H1 (cell line): ENCODE measurements at regions not wholly inside any gene's neighbourhood (a gene's known extent, or its start where the extent isn't known, plus 50 kb on each side); places are given as distances from the start of the nearest gene placed in this dataset.

Experiments
- CTCF ChIA-PET: fragments of 300-600 bp; sonication (Branson Sonifier 250); formaldehyde crosslinking; loops from one replicate; lab custom pipeline; 2021; ENCODE audit not compliant: partially characterized antibody; lab: Charles Lee
- POLR2A ChIA-PET: fragments of 300-600 bp; sonication (Branson Sonifier 250); formaldehyde crosslinking; loops from one replicate; lab custom pipeline; 2021; ENCODE audit warnings: inconsistent platforms; ENCODE audit not compliant: partially characterized antibody; lab: Charles Lee
- DNase-seq, 2 experiments: peaks; one replicate each; pipeline versions ENCODE4 v3.0.0 to v3.0.0-alpha.2; 2010 to 2022; ENCODE audit warnings: low spot score in 2 of 2, low read depth in 1 of 2, mixed read lengths in 1 of 2
- FAIRE-seq: peaks from 2 replicates; lab custom pipeline; 2011; peaks lifted over from hg19 to GRCh38; lab: Jason Lieb, UNC
- H2AFZ ChIP-seq: 2 replicates; pipeline ENCODE4 v1.8.1; 2012; ENCODE audit warnings: low read length, inconsistent platforms
- H2AK5ac ChIP-seq: 2 replicates; pipeline ENCODE4 v1.6.1; 2013; ENCODE audit warnings: low read depth, low read length
- H2BK120ac ChIP-seq: replicated peaks from 2 replicates; pipeline ENCODE3; 2013; ENCODE audit warnings: low read depth, low read length, inconsistent platforms
- H2BK12ac ChIP-seq: 2 replicates; pipeline ENCODE4 v1.6.1; 2013; ENCODE audit warnings: low read depth, low read length
- H2BK15ac ChIP-seq: 2 replicates; pipeline ENCODE4 v1.6.1; 2013; ENCODE audit warnings: low read length
- H2BK20ac ChIP-seq: 2 replicates; pipeline ENCODE4 v1.6.1; 2013; ENCODE audit warnings: low read length
- H2BK5ac ChIP-seq: 2 replicates; pipeline ENCODE4 v1.6.1; 2013; ENCODE audit warnings: low read depth, low read length
- H3K14ac ChIP-seq: 2 replicates; pipeline ENCODE4 v1.6.1; 2013; ENCODE audit warnings: inconsistent platforms; ENCODE audit not compliant: insufficient read length
- H3K18ac ChIP-seq: 2 replicates; pipeline ENCODE4 v1.6.1; 2013; ENCODE audit warnings: low read length; ENCODE audit errors: extremely low read depth
- H3K23ac ChIP-seq: 2 replicates; pipeline ENCODE4 v1.6.1; 2013; ENCODE audit warnings: inconsistent platforms; ENCODE audit not compliant: insufficient read length
- H3K23me2 ChIP-seq: 2 replicates; pipeline ENCODE4 v1.6.1; 2013; ENCODE audit warnings: low read depth, low read length
- H3K27ac ChIP-seq: 2 replicates; pipeline ENCODE4 v1.6.1; 2011; ENCODE audit warnings: low read depth, low read length, inconsistent platforms
- H3K27me3 ChIP-seq, 4 experiments: replicated peaks in 1 of 4; 1 replicate in 1 of 4; 2 replicates in 3 of 4; pipeline versions ENCODE4 v1.6.1 to v1.8.1; 2011 to 2013; ENCODE audit warnings: low read length in 3 of 4, mild to moderate bottlenecking in 3 of 4, inconsistent platforms in 2 of 4, mixed read lengths in 2 of 4, moderate library complexity in 1 of 4; ENCODE audit not compliant: control insufficient read depth in 3 of 4, insufficient read depth in 3 of 4; ENCODE audit errors: extremely low read depth in 1 of 4
- H3K36me3 ChIP-seq, 4 experiments: 2 replicates each; pipeline versions ENCODE4 v1.6.1 to v1.8.1; 2011 to 2013; ENCODE audit warnings: mild to moderate bottlenecking in 4 of 4, low read length in 3 of 4, moderate library complexity in 2 of 4, control low read depth in 1 of 4, inconsistent platforms in 1 of 4; ENCODE audit not compliant: insufficient read depth in 4 of 4, control insufficient read depth in 2 of 4
- H3K4ac ChIP-seq: replicated peaks from 2 replicates; pipeline ENCODE3; 2013; ENCODE audit warnings: low read length, low read depth, mixed read lengths, inconsistent platforms; ENCODE audit not compliant: insufficient read length
- H3K4me1 ChIP-seq, 4 experiments: replicated peaks in 1 of 4; 1 replicate in 1 of 4; 2 replicates in 3 of 4; pipeline versions ENCODE4 v1.6.1 to v1.8.1; 2011 to 2013; ENCODE audit warnings: low read length in 3 of 4, inconsistent platforms in 2 of 4, mixed read lengths in 1 of 4; ENCODE audit not compliant: insufficient read depth in 4 of 4, control insufficient read depth in 3 of 4
- H3K4me2 ChIP-seq, 2 experiments: 2 replicates each; pipeline versions ENCODE4 v1.6.1 to v1.8.1; 2011 to 2013; ENCODE audit warnings: low read depth in 2 of 2, low read length in 2 of 2, control low read depth in 1 of 2, inconsistent platforms in 1 of 2, mild to moderate bottlenecking in 1 of 2; ENCODE audit not compliant: insufficient read depth in 1 of 2
- H3K4me3 ChIP-seq, 4 experiments: fragments of 200-600, 300-600 bp in 1 of 4; sonication (generic), shearing (Covaris generic), sonication (Bioruptor Twin) in 1 of 4; 2 replicates each; pipeline versions ENCODE4 v1.5.1 to v1.8.1; 2011 to 2016; ENCODE audit warnings: low read length in 4 of 4, low read depth in 3 of 4, control low read depth in 2 of 4, inconsistent platforms in 2 of 4, mild to moderate bottlenecking in 2 of 4, mixed read lengths in 1 of 4, moderate library complexity in 1 of 4; ENCODE audit not compliant: insufficient read depth in 2 of 4; ENCODE audit errors: extremely low read depth in 1 of 4
- H3K56ac ChIP-seq: replicated peaks from 2 replicates; pipeline ENCODE3; 2013; ENCODE audit warnings: low read depth, mild to moderate bottlenecking, mixed read lengths, low read length, inconsistent platforms; ENCODE audit not compliant: insufficient read length
- H3K79me1 ChIP-seq: 2 replicates; pipeline ENCODE4 v1.6.1; 2013; ENCODE audit warnings: low read depth, low read length, control low read depth
- H3K79me2 ChIP-seq, 2 experiments: 2 replicates each; pipeline versions ENCODE4 v1.6.1 to v1.8.1; 2012 to 2013; ENCODE audit warnings: low read length in 2 of 2, mild to moderate bottlenecking in 2 of 2, inconsistent platforms in 1 of 2; ENCODE audit not compliant: insufficient read depth in 2 of 2, control insufficient read depth in 1 of 2
- H3K9ac ChIP-seq, 4 experiments: replicated peaks in 1 of 4; 1 replicate in 1 of 4; 2 replicates in 3 of 4; pipeline versions ENCODE4 v1.6.1 to v1.8.1; 2011 to 2013; ENCODE audit warnings: low read depth in 3 of 4, low read length in 3 of 4, control low read depth in 2 of 4, mild to moderate bottlenecking in 2 of 4, moderate library complexity in 2 of 4, inconsistent platforms in 1 of 4; ENCODE audit errors: extremely low read depth in 1 of 4
- H3K9me3 ChIP-seq, 2 experiments: 2 replicates each; pipeline versions ENCODE4 v1.6.1 to v1.8.1; 2012 to 2013; ENCODE audit warnings: mild to moderate bottlenecking in 2 of 2, moderate library complexity in 2 of 2, control low read depth in 1 of 2, inconsistent platforms in 1 of 2, low read depth in 1 of 2, low read length in 1 of 2, mixed read lengths in 1 of 2; ENCODE audit not compliant: insufficient read depth in 2 of 2
- H4K20me1 ChIP-seq, 2 experiments: replicated peaks in 1 of 2; 2 replicates each; pipeline versions ENCODE3 to v1.8.1; 2011 to 2013; ENCODE audit warnings: inconsistent platforms in 2 of 2, low read length in 2 of 2, mild to moderate bottlenecking in 1 of 2; ENCODE audit not compliant: insufficient read depth in 2 of 2, control insufficient read depth in 1 of 2
- H4K5ac ChIP-seq: 2 replicates; pipeline ENCODE4 v1.6.1; 2013; ENCODE audit warnings: low read length, low read depth, mixed read lengths, inconsistent platforms; ENCODE audit not compliant: insufficient read length
- H4K8ac ChIP-seq: 2 replicates; pipeline ENCODE4 v1.8.0; 2013; ENCODE audit warnings: mild to moderate bottlenecking, moderate library complexity, low read length, inconsistent platforms; ENCODE audit not compliant: insufficient read depth; ENCODE audit errors: extremely low read depth
- H4K91ac ChIP-seq: replicated peaks from 2 replicates; pipeline ENCODE3; 2013; ENCODE audit warnings: low read length, mixed read lengths, inconsistent platforms; ENCODE audit not compliant: insufficient read length
- BCL11A ChIP-seq, 2 experiments: IDR thresholded peaks; one replicate each; pipeline ENCODE4 v1.6.1; 2011; ENCODE audit warnings: low read depth in 2 of 2, low read length in 2 of 2, mild to moderate bottlenecking in 2 of 2
- EZH2 ChIP-seq: fragments of 200-600 bp; sonication (generic); IDR thresholded peaks from 2 replicates; pipeline ENCODE4 v1.7.1; 2012; ENCODE audit warnings: low read depth, mild to moderate bottlenecking, moderate library complexity, low read length, inconsistent platforms; ENCODE audit not compliant: severe bottlenecking
- GABPA ChIP-seq: IDR thresholded peaks from 2 replicates; pipeline ENCODE4 v1.6.1; 2011; ENCODE audit warnings: mild to moderate bottlenecking, low read length, moderate library complexity, borderline replicate concordance; ENCODE audit not compliant: insufficient read depth
- GTF2F1 ChIP-seq: IDR thresholded peaks from 2 replicates; pipeline ENCODE4 v1.6.1; 2012; ENCODE audit warnings: low read depth, low read length, improper control_type of control experiment, borderline replicate concordance
- KDM1A ChIP-seq: fragments of 200-600, 300-600 bp; sonication (generic); IDR thresholded peaks from 2 replicates; pipeline ENCODE4 v1.7.1; 2016; ENCODE audit warnings: mild to moderate bottlenecking, low read length, borderline replicate concordance
- KDM4A ChIP-seq: IDR thresholded peaks from one replicate; pipeline ENCODE4 v1.7.1; 2012; ENCODE audit warnings: low read depth, mild to moderate bottlenecking, moderate library complexity, low read length, inconsistent platforms; ENCODE audit not compliant: severe bottlenecking
- SAP30 ChIP-seq: fragments of 300-600 bp; sonication (generic); IDR thresholded peaks from 2 replicates; pipeline ENCODE4 v1.7.1; 2012; ENCODE audit warnings: low read length, moderate library complexity, mild to moderate bottlenecking, inconsistent platforms; ENCODE audit not compliant: insufficient read depth, insufficient replicate concordance
- SIRT6 ChIP-seq: IDR thresholded peaks from one replicate; pipeline ENCODE4 v1.7.1; 2012; ENCODE audit warnings: low read length, inconsistent platforms
- TAF1 ChIP-seq: IDR thresholded peaks from 2 replicates; pipeline ENCODE4 v1.6.1; 2011; ENCODE audit warnings: mild to moderate bottlenecking, low read depth, low read length
- TEAD4 ChIP-seq: IDR thresholded peaks from 2 replicates; pipeline ENCODE4 v1.6.1; 2012; ENCODE audit warnings: low read depth, low read length, inconsistent platforms, mixed read lengths
- WGBS, 2 experiments: shearing (Covaris generic) in 1 of 2; methylation state at CpG; one replicate each; pipeline versions ENCODE4 v1.1.6 to v1.1.7; 2013 to 2015; ENCODE audit warnings: low lambda C conversion rate in 2 of 2, mixed read lengths in 2 of 2, inconsistent platforms in 1 of 2, low coverage in 1 of 2, missing lambda C conversion rate in 1 of 2; ENCODE audit not compliant: insufficient replicate concordance in 2 of 2, insufficient coverage in 1 of 2, insufficient read length in 1 of 2; ENCODE audit errors: extremely low coverage in 1 of 2, missing lambda C conversion rate in 1 of 2; 5-methylcytosine and 5-hydroxymethylcytosine counted together

GRCh38 chr3:64919934-64920333 is 232.1 kb upstream of the ADAMTS9 start:
- Histone ChIP-seq H3K4me2 (no peak overlapping the region), H3K9ac (no peak overlapping the region), H3K18ac (no peak overlapping the region), H4K91ac (no peak overlapping the region), H2BK20ac (no peak overlapping the region), H2BK15ac (no peak overlapping the region), H3K36me3 (no peaks in the 10 kb centered on the region), H4K5ac (no peak overlapping the region), H3K56ac (no peak overlapping the region), H3K4ac (no peak overlapping the region), H3K79me1 (no peaks in the 10 kb centered on the region), H2BK12ac (no peak overlapping the region), H3K4me3 (no peak overlapping the region), H3K4me1 (peaks cover 2 to 16% (median 8%) of the 10 kb centered on the region in 4 experiments; a peak in 4 of 7 replicates)
- CTCF ChIA-PET, result interaction anchor here (0.8 kb wide), 1 partner anchor 14 kb away, joined by 3 read pairs; no protein-coding TSS in a partner anchor
- POLR2A ChIA-PET, result no interaction called here
- no peak for TF ChIP-seq KDM1A
- no peak for TF ChIP-seq GTF2F1
- no peak for TF ChIP-seq KDM4A
- no peak for TF ChIP-seq GABPA
- TF ChIP-seq SIRT6, result no peak
- no peak for TF ChIP-seq TAF1
- TF ChIP-seq BCL11A (IDR thresholded peaks at IDR 0.05; ENCODE audit: low read depth in 2 of 2, low read length in 2 of 2), result no peak
- TF ChIP-seq EZH2, result no peak
- TF ChIP-seq TEAD4, result no peak
- no peak for TF ChIP-seq SAP30
- TF ChIP-seq, all 59 proteins: peak for 0
- no peak overlapping the region for H2AFZ ChIP-seq
- H3K27me3 ChIP-seq, result peaks cover 0 to 5% (median under 1%) of the 10 kb centered on the region in 4 experiments; a peak in 2 of 7 replicates
- H4K20me1 ChIP-seq, result no peaks in the 10 kb centered on the region
- DNase-seq (no peak), FAIRE-seq (no peak)
- no peaks in the 10 kb centered on the region for H3K79me2 ChIP-seq
- H3K23ac ChIP-seq, result no peak overlapping the region
- no peak overlapping the region for H3K27ac ChIP-seq
- H3K9me3 ChIP-seq, result no peaks in the 10 kb centered on the region
- no peak overlapping the region for H2AK5ac ChIP-seq
- H4K8ac ChIP-seq, result no peak overlapping the region
- H3K23me2 ChIP-seq, result no peaks in the 10 kb centered on the region
- H3K14ac ChIP-seq, result no peak overlapping the region
- 100% methylated on average over 1 of the region's 1 CpG; no CpG with 5 or more reads in 1 of the 2 experiments for WGBS, 2 experiments
- H2BK120ac ChIP-seq, result no peak overlapping the region
- H2BK5ac ChIP-seq, result no peak overlapping the region
